AG09309 (cell line): ENCODE measurements at regions not wholly inside any gene's neighbourhood (a gene's known extent, or its start where the extent isn't known, plus 50 kb on each side); places are given as distances from the start of the nearest gene placed in this dataset.

Experiments
- DNase-seq: peaks from one replicate; pipeline ENCODE4 v3.0.0-alpha.2; 2010; ENCODE audit warnings: low read depth
- H3K4me3 ChIP-seq: 2 replicates; pipeline ENCODE4 v1.5.1; 2011; ENCODE audit warnings: mild to moderate bottlenecking, low read depth, low read length, moderate library complexity; ENCODE audit not compliant: control insufficient read depth
- CTCF ChIP-seq: IDR thresholded peaks from 2 replicates; pipeline ENCODE4 v1.5.1; 2011; ENCODE audit warnings: mild to moderate bottlenecking, low read depth, low read length, inconsistent platforms; ENCODE audit not compliant: insufficient read depth, control insufficient read depth; ENCODE audit errors: missing control alignments

- no peak for DNase-seq
- H3K4me3 ChIP-seq: no peak overlapping the region
- TF ChIP-seq CTCF: no peak
Measured at GRCh38 chr11:92827132-92827531, 142.3 kb upstream of the MTNR1B start.

DNA sequence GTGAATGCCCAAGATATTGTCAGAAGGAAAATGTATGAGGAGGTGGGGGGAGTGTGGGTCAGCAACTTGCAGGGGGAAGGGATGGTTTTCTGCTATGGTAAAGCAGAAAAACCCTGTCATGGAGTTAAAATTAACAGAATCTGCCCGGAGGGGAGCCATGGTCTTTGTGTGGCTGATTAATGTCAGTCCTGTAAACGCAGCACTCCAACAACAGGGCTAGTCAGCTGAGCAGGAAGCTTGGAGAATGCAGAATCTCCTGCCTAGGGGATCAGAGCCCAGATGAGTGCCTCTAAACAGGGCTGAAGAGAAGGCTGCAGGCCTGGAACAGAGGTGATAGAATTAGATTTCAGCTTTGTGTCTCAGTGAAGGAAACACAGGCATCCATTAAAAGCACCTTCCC lies 140.9 kb upstream of the MTNR1B start:
- DNase-seq: no peak
- no peak for TF ChIP-seq CTCF
- H3K4me3 ChIP-seq: no peak overlapping the region

DNA sequence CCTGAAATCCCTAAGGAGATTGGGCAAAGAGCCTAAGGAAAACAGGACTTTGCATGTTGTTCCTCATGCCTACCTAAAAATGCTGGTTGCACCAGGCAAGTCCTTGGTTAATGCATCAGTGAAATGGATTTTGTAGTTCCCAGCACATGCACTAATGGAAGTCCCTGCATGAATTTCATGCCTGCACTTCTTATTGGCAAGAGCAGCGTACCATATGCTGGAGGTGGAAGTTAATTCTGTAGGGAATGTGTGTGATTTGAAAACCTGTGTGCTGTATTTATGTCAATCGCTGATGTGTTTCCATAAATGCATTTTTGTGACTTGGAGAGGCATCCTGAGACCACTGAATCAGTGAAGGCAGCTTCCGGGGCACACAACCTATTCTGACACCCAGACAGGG lies 140.3 kb upstream of the MTNR1B start:
- H3K4me3 ChIP-seq: no peak overlapping the region
- no peak for TF ChIP-seq CTCF
- DNase-seq: no peak

DNA sequence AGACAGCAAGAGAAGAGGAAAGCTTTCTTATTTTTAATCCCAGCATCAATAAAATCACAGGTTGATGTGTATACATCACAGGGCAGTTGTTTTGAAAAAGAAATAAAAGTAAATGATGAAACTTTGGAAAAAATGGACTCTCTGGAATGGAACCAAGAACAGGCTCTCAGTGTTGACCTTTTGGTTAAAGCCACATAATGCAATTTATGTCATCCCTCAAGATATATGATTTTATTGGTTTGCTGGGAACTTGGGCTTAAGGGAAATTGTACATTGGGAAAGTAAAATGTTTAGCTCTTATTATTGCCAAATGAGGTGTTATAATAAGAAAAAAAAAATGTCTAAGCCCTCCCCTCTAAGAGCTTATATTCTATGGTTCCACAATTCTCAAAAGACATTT lies 139.8 kb upstream of the MTNR1B start:
- DNase-seq: no peak
- H3K4me3 ChIP-seq: no peak overlapping the region
- no peak for TF ChIP-seq CTCF

DNA sequence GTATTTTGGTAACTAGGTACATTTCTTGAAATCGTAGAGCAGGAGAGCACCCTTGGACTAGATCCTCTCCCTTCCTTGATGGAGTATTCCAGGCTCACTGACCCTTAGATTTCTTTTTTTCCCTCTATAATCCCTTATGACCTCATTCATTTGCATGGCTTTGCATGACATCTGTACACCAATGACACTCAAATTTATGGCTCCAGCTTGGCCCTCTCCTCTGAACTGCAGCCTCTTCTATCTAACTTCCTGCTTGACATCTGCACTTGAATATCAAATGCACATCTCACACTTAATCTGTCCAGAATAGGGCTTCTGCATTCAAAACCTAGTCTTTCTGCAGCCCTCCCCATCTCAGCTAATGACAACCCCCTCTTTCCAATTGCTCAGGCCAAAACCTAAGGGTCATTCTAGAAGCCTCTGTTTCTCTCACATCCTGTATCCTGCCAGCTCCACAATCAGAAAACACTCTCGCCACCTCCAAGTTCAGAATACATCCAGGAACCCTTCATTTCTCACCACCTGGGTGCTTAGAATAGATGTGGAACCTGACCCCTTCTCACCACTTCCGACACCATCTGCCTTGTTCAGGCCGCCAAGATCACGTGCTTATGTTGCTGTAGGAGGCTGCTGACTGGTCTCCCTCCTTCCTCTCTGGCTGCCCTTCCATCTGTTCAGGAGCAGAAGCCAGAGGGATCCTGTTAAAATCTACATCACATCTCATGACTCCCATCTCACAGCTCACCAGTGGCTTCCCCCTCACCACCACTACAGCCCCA lies 138.9 kb upstream of the MTNR1B start:
- TF ChIP-seq CTCF: no peak
- DNase-seq: no peak
- no peak overlapping the region for H3K4me3 ChIP-seq

DNA sequence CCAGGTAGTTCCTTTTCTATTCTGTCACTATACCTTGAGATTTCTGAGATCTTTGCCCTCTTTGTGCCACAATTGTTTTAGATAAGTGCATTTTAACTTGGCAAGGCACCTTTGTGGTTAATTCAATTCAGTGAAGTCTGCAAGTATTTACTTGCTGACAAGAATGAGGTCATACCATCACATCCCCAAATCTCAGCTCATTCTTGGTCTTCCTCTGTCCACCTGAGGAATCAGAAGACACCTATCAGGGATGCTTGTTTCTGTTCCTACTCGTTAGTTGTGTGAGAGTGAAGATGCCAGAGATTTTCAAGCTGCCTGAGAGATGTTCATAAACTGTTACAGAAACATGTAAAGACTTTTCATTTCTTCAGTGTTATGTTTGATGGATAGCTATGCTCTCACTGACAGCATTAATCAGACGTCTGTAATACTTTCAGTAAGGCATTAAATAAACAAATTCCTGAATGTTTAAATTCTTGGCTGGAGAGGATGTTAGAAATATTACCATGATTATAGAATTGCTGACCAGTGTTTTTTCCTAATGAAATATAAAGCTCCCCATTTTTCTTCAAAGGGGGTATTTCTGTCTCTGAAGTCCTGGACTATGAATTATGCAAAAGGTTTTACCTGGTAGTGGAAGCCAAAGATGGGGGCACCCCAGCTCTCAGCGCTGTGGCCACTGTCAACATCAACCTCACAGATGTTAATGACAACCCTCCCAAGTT lies 135.0 kb upstream of the MTNR1B start:
- TF ChIP-seq CTCF: no peak
- H3K4me3 ChIP-seq: no peak overlapping the region
- no peak for DNase-seq
